HEK293T (cell line): ENCODE measurements at regions not wholly inside any gene's neighbourhood (a gene's known extent, or its start where the extent isn't known, plus 50 kb on each side); places are given as distances from the start of the nearest gene placed in this dataset.

Experiments
- NFRKB ChIP-seq: fragments of 450-650 bp; IDR thresholded peaks from 2 replicates; pipeline ENCODE4 v1.6.1; 2016; ENCODE audit warnings: mild to moderate bottlenecking, moderate library complexity
- PKNOX1 ChIP-seq: fragments of 450-650 bp; IDR thresholded peaks from 2 replicates; pipeline ENCODE4 v1.6.1; 2016

DNA sequence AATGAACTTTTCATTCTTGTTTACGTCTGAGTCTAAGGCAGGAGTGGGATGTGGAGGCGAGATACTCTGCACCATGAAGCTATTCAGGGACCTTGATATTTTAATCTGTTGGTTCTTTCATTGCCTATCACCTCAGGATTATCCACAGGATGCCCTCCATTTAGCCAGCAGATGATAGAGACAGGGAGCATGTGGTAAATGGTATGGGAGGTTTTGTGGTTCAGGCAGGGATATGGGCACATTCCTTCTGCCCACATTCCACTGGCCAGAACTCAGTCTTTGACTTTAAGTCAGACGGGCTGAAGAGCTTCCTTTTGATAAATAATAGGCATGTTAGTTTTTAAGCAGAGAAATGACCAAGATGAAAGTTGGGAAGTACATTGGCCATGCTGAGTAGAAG is 548.0 kb upstream of the CCDC54 start:
- TF ChIP-seq NFRKB, result no peak
- TF ChIP-seq PKNOX1, result no peak
